SK-N-MC (cell line): ENCODE measurements at regions not wholly inside any gene's neighbourhood (a gene's known extent, or its start where the extent isn't known, plus 50 kb on each side); places are given as distances from the start of the nearest gene placed in this dataset.

Experiments
- EZH2 ChIP-seq: fragments of 200-600 bp; sonication (generic); IDR thresholded peaks from one replicate; pipeline ENCODE4 v1.6.1; 2017; ENCODE audit warnings: antibody characterized with exemption
- FOXP2 ChIP-seq: optimal IDR thresholded peaks from 2 replicates; pipeline ENCODE3; 2011; ENCODE audit warnings: mild to moderate bottlenecking, moderate library complexity; ENCODE audit not compliant: insufficient read depth; ENCODE audit errors: extremely low read length, control extremely low read depth
- POLR2AphosphoS5 ChIP-seq: IDR thresholded peaks from 2 replicates; pipeline ENCODE4 v1.6.1; 2012; ENCODE audit warnings: mild to moderate bottlenecking, low read depth, low read length, borderline replicate concordance

GRCh38 chr12:59155448-59155847 lies 235.1 kb upstream of the LRIG3 start:
- TF ChIP-seq POLR2AphosphoS5 (no peak), EZH2 (no peak), FOXP2 (no peak)
